KOPT-K1 (cell line): ENCODE measurements at regions not wholly inside any gene's neighbourhood (a gene's known extent, or its start where the extent isn't known, plus 50 kb on each side); places are given as distances from the start of the nearest gene placed in this dataset.

Experiments
- H3K27ac ChIP-seq: fragments of 200-600 bp; sonication (generic); 2 replicates; pipeline ENCODE4 v1.5.1; 2016; ENCODE audit warnings: antibody characterized with exemption, mild to moderate bottlenecking, low read depth, low read length; ENCODE audit not compliant: poor library complexity, severe bottlenecking
- H3K36me3 ChIP-seq: fragments of 200-600 bp; sonication (generic); 2 replicates; pipeline ENCODE4 v1.5.1; 2017; ENCODE audit warnings: antibody characterized with exemption, mild to moderate bottlenecking, low read length, moderate library complexity; ENCODE audit not compliant: insufficient read depth
- H3K9me3 ChIP-seq: fragments of 200-600 bp; sonication (generic); 2 replicates; pipeline ENCODE4 v1.5.1; 2017; ENCODE audit warnings: antibody characterized with exemption, low read length, mild to moderate bottlenecking; ENCODE audit not compliant: insufficient read depth, poor library complexity, severe bottlenecking

DNA sequence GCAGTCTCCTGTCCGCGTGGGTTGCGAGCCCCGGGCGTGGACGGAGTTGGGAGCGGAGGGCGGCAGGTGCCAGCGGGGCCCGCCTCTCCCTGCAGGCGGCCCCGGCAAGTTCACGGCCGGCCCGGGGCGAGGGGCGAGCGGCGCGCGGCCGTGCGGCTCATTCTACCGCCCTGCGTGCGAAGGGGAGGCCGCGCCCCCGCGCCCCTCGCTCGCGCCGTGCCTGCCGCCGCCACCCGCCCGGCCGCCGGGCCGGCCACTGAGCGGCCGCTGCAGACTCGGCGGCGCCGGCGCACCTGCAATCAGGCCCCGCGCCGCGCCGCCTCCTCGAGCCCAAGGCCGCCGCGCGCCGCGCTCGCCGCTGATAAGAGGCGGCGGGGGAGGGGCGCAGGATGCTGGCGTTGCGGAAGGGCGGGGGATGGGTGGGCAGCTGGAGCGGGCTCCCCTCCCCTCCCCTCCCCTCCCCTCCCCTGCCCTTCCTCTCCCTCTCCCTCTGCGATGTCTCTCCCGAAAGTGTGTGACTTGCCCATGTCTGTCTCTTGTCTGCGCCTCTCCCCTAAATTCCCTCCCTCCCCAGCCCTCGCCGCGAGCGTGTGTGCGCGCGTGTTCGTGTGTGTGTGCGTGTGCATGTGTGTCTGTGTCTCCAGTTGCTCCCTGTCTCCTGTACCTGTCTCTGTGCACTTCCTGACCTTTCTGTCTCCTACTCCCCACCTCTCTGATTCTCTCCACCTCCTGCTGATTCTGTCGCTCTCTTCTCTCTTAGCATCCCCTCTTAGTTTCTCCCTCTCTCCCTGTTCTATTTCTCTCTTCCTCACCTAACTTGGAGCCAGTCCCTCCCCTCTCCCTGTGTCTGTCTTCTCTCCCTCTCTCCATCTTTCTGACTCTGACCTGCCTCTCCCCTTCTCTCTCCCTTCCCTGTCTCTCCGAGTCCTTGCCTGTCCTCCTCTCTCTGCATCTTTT, 768.1 kb upstream of the TBX3 start:
- H3K36me3 ChIP-seq, result no peaks in the 10 kb centered on the region
- H3K27ac ChIP-seq, result no peak overlapping the region
- no peaks in the 10 kb centered on the region for H3K9me3 ChIP-seq

DNA sequence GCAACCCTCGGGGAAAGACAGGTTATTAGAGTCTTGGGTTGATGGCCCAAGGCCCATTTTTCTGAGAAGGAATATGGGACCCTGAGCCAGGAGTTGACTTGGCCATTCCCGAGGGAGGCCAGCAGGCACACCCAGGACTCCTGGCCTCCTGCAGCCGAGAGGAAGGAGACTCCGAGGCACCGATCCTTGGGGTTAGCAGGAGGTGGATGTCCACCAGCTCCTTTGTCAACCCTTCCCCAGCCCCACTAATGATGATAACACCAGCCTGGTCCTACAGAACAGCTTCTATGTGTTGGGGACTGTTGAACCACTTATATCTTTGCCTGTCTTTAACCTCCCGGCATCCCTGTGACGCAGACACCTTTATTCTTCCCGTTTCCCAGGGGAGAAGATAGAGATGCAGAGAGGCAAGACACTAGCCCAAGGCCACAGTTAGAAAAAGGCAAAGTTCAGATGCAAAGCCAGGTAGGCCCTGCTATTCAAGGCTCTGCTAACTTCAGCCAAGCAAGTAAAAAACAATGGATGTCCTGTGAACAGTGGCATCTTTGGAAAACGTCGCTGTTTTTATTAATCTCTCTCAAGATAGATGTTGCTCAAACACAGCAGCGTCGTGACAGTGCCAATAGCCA, 767.3 kb upstream of the TBX3 start:
- H3K27ac ChIP-seq, result no peak overlapping the region
- H3K9me3 ChIP-seq, result no peaks in the 10 kb centered on the region
- no peaks in the 10 kb centered on the region for H3K36me3 ChIP-seq

DNA sequence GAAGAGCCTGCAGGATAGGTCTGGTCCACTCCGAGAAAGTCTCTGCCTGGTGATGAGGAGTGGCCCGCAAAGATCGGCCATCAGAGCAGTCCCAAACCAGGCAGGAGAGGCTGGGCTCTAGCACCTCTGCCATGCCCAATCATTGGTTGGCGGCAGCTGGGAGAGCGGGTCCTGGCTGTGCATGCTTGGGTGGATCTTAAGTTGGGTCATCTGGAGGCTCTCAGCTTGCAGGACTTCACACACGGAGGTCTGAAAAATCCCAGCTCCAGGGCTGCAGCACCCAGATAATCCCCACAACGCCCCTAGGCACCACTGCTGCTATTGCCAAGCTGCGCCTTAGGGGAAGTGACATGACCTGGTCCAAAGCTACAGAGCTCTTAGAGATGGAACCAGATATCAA, 766.7 kb upstream of the TBX3 start:
- no peaks in the 10 kb centered on the region for H3K9me3 ChIP-seq
- no peak overlapping the region for H3K27ac ChIP-seq
- no peaks in the 10 kb centered on the region for H3K36me3 ChIP-seq

DNA sequence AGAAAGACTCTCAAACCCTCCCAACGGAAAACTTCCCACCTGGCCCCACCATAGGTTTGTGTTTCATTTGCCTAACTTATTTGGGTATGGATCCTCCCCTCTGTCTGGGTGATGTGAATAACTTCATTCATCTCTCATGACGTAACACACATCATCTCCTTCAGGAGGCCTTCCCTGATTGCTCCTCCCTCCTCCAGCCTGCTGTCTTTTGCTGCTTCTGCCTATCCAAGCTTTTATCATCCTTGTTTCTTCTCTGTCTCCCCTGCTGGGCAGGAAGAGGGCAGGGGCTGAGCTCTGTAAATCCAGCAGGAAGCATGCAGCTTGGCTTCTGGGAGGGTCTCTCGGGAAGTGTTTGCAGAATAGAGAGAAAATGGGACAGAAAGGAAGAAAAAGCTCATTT, 766.0 kb upstream of the TBX3 start:
- Histone ChIP-seq H3K36me3 (no peaks in the 10 kb centered on the region), H3K27ac (no peak overlapping the region), H3K9me3 (no peaks in the 10 kb centered on the region)

DNA sequence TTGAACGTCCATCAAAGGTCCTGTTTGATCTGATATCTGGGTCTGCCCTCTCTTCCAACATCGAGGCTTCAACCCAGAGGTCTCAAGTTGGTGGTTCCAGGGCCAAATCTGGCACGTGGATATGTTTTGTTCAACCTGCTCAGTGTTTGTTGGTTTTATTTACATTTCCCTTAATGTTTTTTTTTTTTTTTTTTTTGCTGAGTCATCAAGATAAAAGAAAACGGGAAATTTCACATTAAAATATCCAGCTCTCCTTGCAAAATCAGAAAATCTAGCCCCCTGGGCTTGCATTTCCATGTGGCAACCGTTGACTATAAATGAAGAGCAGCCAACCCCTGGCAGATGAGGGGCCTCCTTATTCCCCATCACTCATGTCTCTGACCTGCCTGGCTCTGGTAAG, 765.6 kb upstream of the TBX3 start:
- H3K27ac ChIP-seq, result no peak overlapping the region
- no peaks in the 10 kb centered on the region for H3K9me3 ChIP-seq
- no peaks in the 10 kb centered on the region for H3K36me3 ChIP-seq

DNA sequence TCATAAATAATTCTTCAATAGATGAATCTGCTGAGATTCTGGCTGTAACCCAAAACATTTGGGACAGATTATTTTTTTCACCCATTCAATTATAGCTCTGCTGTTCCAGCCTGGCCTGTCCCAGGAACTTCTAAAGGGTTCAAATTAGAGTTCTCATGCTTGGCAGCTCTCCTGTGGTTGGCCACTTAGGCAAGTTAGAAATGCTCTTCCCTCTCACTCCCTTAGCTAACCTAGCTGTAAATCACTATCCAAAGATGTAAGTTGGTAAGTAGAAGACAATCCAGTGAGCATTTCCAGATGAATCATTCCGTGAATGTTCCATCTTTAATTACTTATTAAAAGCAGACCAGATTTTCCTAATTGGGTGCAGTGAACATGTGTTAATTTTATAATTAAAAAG, 760.4 kb upstream of the TBX3 start:
- no peak overlapping the region for H3K27ac ChIP-seq
- H3K36me3 ChIP-seq, result no peaks in the 10 kb centered on the region
- H3K9me3 ChIP-seq, result no peaks in the 10 kb centered on the region

DNA sequence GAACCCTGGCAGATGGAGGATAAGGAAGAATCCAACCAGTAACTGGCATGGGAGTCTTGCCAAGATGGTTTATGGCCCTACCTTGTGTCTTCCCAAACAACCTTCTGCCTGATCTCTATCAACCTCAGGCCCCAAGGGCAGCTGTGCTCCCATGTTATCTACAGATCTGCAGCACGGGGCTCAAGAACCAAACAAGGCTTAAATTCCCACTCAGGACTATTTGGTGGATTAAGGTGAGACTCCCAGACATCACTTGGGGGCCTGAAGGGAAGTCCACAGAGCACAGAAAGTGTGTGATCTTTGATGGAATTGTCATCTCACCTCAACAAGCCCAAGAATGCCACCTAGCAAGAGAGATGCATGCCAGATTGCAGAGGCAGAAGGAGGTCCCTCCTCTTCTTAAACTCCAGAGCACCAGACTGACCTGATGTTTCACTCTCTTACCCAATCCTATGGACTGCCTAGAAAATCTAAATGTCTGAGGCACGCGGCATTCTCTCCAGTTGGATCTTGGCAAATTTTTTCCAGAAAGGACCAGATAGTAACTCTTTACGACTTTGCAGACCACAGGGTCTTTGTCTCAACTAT, 759.5 kb upstream of the TBX3 start:
- Histone ChIP-seq H3K36me3 (no peaks in the 10 kb centered on the region), H3K9me3 (no peaks in the 10 kb centered on the region), H3K27ac (no peak overlapping the region)

DNA sequence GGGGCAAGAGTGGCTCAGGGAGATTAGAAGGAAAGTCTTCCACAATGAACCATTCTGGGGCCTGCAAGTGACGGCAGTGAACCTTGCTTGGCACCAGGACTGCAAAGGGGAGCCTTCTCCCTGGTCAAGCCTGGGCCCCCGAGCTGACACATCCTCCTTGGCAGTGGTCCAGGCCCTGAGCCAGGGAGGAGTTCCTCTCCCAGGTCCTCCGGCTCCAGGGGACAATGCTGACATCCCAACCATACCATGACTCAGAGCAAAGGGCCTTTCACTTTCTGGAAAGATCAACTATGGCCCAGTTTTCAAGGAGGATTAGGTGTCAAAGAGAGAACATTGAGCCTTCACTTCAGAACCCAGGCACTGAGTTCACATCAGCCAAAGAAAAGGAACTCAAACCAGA, 756.5 kb upstream of the TBX3 start:
- Histone ChIP-seq H3K27ac (no peak overlapping the region), H3K36me3 (no peaks in the 10 kb centered on the region), H3K9me3 (no peaks in the 10 kb centered on the region)

DNA sequence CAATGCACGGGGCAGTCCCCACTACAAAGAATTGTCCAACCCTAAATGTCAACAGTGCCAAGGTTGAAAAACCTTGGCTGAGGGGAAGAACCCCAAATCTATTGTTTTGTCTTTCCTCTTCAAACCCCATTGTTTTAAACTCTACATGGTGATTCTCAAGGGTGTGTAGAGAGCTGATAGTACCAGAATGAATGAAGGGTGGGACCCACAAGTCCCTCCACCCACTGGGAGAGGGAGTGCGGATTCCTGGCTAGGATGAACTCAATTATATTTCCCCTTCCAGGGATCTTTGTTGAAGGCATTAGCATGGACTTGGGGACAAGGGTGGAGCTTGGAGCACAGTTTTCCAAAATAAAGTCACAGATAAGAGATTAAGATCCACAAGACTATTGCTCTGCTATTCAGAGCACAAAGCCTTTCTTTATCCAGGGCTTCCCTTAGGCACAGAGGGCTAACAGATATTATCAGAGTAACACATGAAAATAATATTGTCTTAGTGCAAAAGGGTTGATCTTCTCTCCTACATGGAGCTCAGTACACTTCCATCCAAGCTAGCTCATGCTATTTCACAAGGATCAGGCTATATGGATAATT, 755.1 kb upstream of the TBX3 start:
- Histone ChIP-seq H3K9me3 (no peaks in the 10 kb centered on the region), H3K36me3 (no peaks in the 10 kb centered on the region), H3K27ac (no peak overlapping the region)

DNA sequence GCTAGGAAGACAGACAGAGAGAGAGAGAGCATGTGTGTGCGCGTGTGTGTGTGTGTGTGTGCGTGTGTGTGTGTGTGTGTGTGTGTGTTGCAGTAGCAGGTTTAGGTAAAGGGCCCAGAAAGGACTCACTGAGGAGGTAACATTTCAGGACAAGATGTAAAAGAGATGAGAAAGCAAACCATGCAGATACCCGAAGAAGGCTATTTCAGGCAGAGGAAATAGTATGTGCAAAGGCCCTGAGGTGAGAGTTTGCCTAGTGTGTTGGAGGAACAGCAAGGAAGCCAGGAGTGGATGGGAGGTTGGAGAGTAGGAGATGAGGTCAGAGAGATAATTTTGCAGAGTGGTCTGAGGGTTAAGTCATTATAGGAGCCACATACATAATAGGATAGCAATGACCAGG, 754.3 kb upstream of the TBX3 start:
- Histone ChIP-seq H3K36me3 (no peaks in the 10 kb centered on the region), H3K27ac (no peak overlapping the region), H3K9me3 (no peaks in the 10 kb centered on the region)

DNA sequence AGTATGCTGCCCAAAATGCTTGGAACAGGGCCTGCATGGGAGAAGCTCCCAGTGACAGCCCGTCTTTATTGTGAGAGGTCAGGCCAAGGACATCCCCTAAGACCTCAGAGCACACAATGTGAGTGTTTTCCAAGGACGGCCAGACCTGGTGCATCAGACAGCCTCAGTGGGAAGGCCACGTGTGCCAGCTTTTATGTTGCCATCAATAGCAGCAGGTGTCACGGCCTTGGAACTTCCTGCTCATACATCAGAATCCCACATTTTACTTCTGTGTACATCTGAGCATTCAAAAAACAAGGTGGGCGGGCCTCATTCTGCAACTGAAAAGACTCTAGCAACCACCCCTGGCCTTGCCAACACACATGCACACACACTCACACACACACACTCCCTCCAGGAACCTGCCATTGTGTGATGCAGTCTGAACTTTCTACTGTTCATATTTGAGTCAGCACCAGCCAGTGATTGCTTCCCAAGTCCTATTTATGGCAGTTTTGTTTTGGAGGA, 753.1 kb upstream of the TBX3 start:
- no peaks in the 10 kb centered on the region for H3K9me3 ChIP-seq
- H3K27ac ChIP-seq, result no peak overlapping the region
- H3K36me3 ChIP-seq, result no peaks in the 10 kb centered on the region

DNA sequence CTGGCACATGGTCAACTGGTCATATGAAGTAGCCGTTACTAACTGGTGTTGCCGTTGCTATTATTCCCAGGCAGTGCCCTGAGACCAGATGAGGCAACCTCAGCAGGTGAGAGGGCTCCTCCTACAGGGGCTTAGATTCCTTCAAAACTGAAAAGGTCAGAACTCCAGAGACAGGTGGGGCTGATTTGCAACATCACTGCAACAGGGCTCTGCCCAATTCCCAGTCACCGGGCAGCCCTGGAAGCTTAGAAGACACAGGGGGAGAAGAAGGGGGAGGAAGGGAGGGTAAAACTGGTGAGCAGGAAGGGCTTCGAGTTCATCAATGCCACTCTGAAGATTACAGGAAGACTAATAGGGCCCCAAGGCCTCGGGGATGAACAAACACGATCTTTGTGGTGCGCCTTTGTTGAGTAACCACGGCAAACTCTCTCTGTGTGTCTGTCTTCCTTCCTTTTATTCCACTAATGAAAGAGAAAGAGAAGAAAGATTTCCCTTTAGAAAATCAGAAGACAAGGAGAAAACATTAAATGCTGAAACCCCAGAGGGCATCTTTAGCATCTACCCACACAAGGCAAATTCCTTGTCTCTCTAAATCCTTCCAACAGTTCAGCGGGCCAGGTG, 749.1 kb upstream of the TBX3 start:
- Histone ChIP-seq H3K36me3 (no peaks in the 10 kb centered on the region), H3K27ac (no peak overlapping the region), H3K9me3 (no peaks in the 10 kb centered on the region)

DNA sequence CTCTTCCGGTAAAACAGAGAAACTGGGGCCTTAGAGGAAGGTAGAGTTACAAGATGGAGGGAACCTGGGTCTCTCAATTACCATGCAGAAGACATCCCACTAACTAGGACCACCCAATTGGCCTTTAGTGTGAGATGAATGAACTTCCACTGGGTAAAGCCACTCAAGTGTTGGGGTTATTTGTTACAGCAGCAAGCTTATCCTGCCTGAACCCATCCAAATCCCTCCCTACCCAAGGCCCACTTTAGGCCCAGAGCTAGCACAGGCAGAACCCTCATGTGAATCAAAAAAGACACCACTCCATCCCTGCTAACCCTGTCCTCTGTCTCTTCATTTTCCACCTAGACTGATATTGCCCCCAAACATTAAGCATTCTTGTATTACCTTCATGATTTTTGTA, 746.7 kb upstream of the TBX3 start:
- Histone ChIP-seq H3K36me3 (no peaks in the 10 kb centered on the region), H3K27ac (no peak overlapping the region), H3K9me3 (no peaks in the 10 kb centered on the region)

DNA sequence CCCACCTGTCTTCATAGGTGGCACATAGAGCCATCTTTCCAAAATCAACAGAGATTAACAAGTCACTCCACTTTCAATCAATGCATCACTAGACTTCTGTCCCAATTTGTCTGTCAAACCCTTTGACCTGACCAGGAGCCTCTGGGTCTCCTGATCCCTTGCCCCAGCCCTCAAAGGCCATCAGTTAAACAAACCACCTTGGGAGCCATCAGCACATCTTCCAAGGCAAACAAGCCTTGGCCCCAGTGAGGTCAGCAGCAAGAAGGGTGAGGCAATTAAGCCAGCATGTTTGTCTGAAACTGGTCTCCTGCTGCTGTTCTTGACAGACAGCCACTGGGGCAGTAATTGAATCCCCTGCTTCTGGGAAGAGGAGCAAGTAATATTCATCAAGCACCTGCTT, 742.8 kb upstream of the TBX3 start:
- Histone ChIP-seq H3K36me3 (no peaks in the 10 kb centered on the region), H3K9me3 (no peaks in the 10 kb centered on the region), H3K27ac (no peak overlapping the region)

DNA sequence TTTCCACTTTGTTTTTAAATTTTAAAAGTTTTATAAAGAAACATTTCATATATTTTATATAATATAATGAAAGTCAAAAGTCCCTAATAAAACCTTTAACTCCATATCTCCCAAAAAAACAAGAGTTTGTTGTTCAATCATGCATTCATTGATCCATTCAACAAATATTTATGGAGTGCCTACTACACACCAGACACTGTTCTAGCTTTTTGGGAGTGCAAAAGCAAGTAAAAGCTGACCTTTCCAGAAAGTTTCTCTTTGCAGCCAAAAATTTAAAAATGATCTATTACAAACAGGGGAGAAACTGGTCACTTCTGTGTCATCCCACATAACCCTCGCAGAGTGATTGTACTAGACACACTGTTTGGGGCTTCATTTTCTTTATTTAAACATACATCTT, 740.0 kb upstream of the TBX3 start:
- Histone ChIP-seq H3K9me3 (no peaks in the 10 kb centered on the region), H3K27ac (no peak overlapping the region), H3K36me3 (no peaks in the 10 kb centered on the region)
